ENCODE measurements at regions not wholly inside any gene's neighbourhood (a gene's known extent, or its start where the extent isn't known, plus 50 kb on each side); places are given as distances from the start of the nearest gene placed in this dataset.
A peak's percentile ranks its signal among the peaks of the same experiment; 100 is the strongest.

GRCh38 chr14:43855556-43855955 is 651.5 kb downstream of the FSCB start:
- Mint-ChIP-seq H3K4me3 (no peak overlapping the region), H3K4me1 (no peaks in the 10 kb centered on the region), H3K27ac (no peak overlapping the region), H3K36me3 (ENCODE audit: low read depth) (no peaks in the 10 kb centered on the region), H3K9me3 (no peaks in the 10 kb centered on the region), H3K27me3 (ENCODE audit: low read depth, poor library complexity) (no peaks in the 10 kb centered on the region)
- no peak for DNase-seq
- no peak for TF ChIP-seq CTCF (IDR thresholded peaks at IDR 0.05)

GRCh38 chr14:43853541-43853940 is 653.5 kb downstream of the FSCB start:
- H3K36me3 Mint-ChIP-seq (ENCODE audit: low read depth): no peaks in the 10 kb centered on the region
- DNase-seq: no peak

GRCh38 chr14:43803076-43803689 is 703.9 kb downstream of the FSCB start:
- TF ChIP-seq CTCF (IDR thresholded peaks at IDR 0.05): no peak
- Mint-ChIP-seq H3K27me3 (ENCODE audit: low read depth, poor library complexity) (peaks cover 2% of the 10 kb centered on the region), H3K9me3 (peaks cover 21% of the 10 kb centered on the region), H3K4me3 (no peak overlapping the region), H3K27ac (no peak overlapping the region), H3K36me3 (ENCODE audit: low read depth) (no peaks in the 10 kb centered on the region), H3K4me1 (no peaks in the 10 kb centered on the region)
- no peak for DNase-seq

More at GRCh38 chr14:43853541-43853940, 653.5 kb downstream of the FSCB start:
- Mint-ChIP-seq H3K27me3 (ENCODE audit: low read depth, poor library complexity) (no peaks in the 10 kb centered on the region), H3K9me3 (no peaks in the 10 kb centered on the region), H3K27ac (no peak overlapping the region), H3K4me1 (no peaks in the 10 kb centered on the region), H3K4me3 (no peak overlapping the region)
- TF ChIP-seq CTCF (IDR thresholded peaks at IDR 0.05): no peak

- H3K4me1 Mint-ChIP-seq: no peaks in the 10 kb centered on the region
- DNase-seq: no peak
- no peaks in the 10 kb centered on the region for H3K9me3 Mint-ChIP-seq
- no peak overlapping the region for H3K27ac Mint-ChIP-seq
- no peaks in the 10 kb centered on the region for H3K36me3 Mint-ChIP-seq (ENCODE audit: low read depth)
- H3K4me3 Mint-ChIP-seq: no peak overlapping the region
- H3K27me3 Mint-ChIP-seq (ENCODE audit: low read depth, poor library complexity): peaks cover 3% of the 10 kb centered on the region
- peak; percentile 54 for TF ChIP-seq CTCF (IDR thresholded peaks at IDR 0.05)
These were observed 711.4 kb downstream of the FSCB start for GRCh38 chr14:43795600-43796228.

GRCh38 chr14:43793579-43793978 is 713.5 kb downstream of the FSCB start:
- H3K4me3 Mint-ChIP-seq: no peak overlapping the region
- H3K9me3 Mint-ChIP-seq: no peaks in the 10 kb centered on the region
- no peak for DNase-seq
- H3K4me1 Mint-ChIP-seq: no peaks in the 10 kb centered on the region
- no peaks in the 10 kb centered on the region for H3K36me3 Mint-ChIP-seq (ENCODE audit: low read depth)
- H3K27ac Mint-ChIP-seq: no peak overlapping the region
- peaks cover 3% of the 10 kb centered on the region for H3K27me3 Mint-ChIP-seq (ENCODE audit: low read depth, poor library complexity)
- no peak for TF ChIP-seq CTCF (IDR thresholded peaks at IDR 0.05)

- Mint-ChIP-seq H3K4me1 (no peaks in the 10 kb centered on the region), H3K36me3 (ENCODE audit: low read depth) (no peaks in the 10 kb centered on the region), H3K9me3 (no peaks in the 10 kb centered on the region), H3K27ac (no peak overlapping the region), H3K4me3 (no peak overlapping the region), H3K27me3 (ENCODE audit: low read depth, poor library complexity) (peaks cover 3% of the 10 kb centered on the region)
- DNase-seq: no peak
- no peak for TF ChIP-seq CTCF (IDR thresholded peaks at IDR 0.05)
These were observed 714.1 kb downstream of the FSCB start for GRCh38 chr14:43792980-43793379.

Data from nephron progenitor cell (in vitro differentiated cells).